Tibial nerve (tissue), 4 donors: ENCODE measurements at regions not wholly inside any gene's neighbourhood (a gene's known extent, or its start where the extent isn't known, plus 50 kb on each side); places are given as distances from the start of the nearest gene placed in this dataset.

ENCODE experiments used
- EP300 ChIP-seq, 2 donors: sonication (generic); formaldehyde crosslinking; IDR thresholded peaks; one replicate each; pipeline ENCODE4 v1.6.1; 2017; ENCODE audit warnings: antibody characterized with exemption in 2 of 2, mild to moderate bottlenecking in 1 of 2
- POLR2A ChIP-seq, 2 donors: fragments of 450-650 bp; IDR thresholded peaks; one replicate each; pipeline ENCODE4 v1.6.1; 2017; ENCODE audit warnings: antibody characterized with exemption in 2 of 2, mild to moderate bottlenecking in 2 of 2, moderate library complexity in 2 of 2
- TF ChIP-seq, protein P1 (sequence below), 5 experiments: fragments of 200-600 bp in 3 of 5; fragments of 450-650 bp in 2 of 5; sonication (generic) in 3 of 5; IDR thresholded peaks; one replicate each; pipeline ENCODE4 v1.5.1; 2016 to 2019; ENCODE audit warnings: antibody characterized with exemption in 5 of 5, mild to moderate bottlenecking in 3 of 5, moderate library complexity in 2 of 5

DNA sequence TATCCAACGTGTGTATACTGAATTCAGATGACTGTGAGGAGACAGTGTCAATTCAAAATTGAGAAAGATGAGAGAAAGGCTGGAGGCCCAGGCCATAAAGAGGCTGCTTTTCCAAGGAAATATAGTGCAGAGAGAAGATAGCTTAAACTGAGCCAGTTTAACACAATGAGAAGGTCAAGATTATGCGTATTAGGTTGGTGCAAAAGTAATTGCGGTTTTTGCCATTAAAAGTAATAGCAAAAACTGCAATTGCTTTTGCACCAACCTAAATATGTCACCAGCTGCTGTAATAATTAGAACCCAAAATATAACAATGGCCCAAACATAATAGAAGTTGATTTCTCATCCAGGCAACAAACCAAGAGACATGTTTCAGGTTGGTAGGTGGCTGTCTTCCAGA lies 148.7 kb upstream of the ATP5MC3 start:
- TF ChIP-seq POLR2A (IDR thresholded peaks at IDR 0.05) = no peak
- TF ChIP-seq, protein P1, sequence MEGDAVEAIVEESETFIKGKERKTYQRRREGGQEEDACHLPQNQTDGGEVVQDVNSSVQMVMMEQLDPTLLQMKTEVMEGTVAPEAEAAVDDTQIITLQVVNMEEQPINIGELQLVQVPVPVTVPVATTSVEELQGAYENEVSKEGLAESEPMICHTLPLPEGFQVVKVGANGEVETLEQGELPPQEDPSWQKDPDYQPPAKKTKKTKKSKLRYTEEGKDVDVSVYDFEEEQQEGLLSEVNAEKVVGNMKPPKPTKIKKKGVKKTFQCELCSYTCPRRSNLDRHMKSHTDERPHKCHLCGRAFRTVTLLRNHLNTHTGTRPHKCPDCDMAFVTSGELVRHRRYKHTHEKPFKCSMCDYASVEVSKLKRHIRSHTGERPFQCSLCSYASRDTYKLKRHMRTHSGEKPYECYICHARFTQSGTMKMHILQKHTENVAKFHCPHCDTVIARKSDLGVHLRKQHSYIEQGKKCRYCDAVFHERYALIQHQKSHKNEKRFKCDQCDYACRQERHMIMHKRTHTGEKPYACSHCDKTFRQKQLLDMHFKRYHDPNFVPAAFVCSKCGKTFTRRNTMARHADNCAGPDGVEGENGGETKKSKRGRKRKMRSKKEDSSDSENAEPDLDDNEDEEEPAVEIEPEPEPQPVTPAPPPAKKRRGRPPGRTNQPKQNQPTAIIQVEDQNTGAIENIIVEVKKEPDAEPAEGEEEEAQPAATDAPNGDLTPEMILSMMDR (IDR thresholded peaks at IDR 0.05) = no peak
- TF ChIP-seq EP300 (IDR thresholded peaks at IDR 0.05) = no peak
